GOT3 (cell line): ENCODE measurements at regions not wholly inside any gene's neighbourhood (a gene's known extent, or its start where the extent isn't known, plus 50 kb on each side); places are given as distances from the start of the nearest gene placed in this dataset.

Source experiments
- DNase-seq: peaks from one replicate; lab custom pipeline; 2025; ENCODE audit warnings: mixed read lengths; lab: John Stamatoyannopoulos, UW

DNA sequence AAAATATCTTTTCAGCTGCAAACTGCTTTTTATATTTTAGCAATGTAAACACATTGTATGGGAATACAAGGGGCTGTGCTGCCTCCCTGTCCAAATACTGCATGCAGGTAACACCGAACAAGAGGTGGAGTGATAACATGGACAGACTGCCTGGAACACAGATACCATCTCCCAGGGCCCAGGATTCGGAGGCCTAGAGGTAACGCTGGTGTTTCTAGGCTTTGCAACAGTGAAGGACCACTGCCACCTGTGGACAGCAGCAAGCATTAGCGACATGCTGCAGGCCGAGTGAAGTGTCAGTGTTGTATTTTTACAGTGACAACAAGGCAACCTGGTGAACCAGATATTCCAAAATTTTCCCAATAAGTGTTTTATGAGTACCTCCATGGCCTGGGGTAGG lies 379.1 kb downstream of the DMRT2 start:
- DNase-seq = no peak

DNA sequence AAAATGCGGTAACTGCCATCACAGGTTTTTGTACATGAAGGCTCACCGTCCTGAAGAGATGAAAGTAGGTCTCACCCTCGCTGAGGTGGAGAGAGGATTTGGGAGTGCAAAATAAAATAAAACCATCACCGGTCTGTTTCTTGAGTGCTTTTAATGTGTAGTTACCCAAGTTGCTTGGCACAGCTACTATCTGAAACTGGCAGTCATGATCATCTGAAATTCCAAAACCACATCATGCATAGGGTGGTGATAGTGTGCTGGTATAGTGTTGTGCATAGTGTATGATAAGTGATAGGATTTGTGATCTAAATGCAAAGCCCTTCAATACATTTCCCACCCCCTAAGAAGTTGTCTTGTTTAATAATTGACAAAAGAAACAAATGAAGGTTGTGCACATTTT lies 381.3 kb downstream of the DMRT2 start:
- DNase-seq = no peak

DNA sequence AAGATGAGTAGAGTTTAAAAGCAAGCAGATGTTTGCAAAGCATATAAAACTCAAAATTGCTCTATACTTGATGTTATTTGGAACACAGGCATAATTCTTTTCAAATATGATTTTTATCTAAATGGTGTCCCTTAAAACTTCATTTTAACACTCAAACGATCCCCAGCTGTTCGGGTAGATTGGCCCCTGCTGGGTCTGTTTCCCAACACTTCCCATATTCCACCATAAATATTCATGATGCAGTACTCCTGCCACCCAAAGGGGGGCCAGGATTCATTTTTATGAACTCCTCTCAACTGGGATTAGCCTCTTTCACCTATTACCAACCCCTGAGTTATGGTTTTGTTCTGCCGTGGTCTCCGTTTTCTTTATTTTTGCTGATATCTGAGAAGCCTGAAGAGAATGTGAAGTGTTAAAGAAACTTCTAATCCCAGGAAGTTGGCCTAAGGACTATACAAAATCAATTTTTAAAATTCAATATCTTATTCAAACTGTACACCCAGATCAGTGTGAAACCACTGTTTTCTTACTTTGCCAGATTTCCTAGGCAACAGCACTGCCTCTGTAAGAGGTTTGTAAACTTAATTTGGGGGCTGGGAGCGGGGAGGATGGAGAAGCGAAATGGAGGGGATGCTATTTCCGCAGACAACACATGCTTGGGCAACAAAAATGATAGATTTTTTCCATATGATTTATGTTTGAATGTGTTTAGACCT lies 384.1 kb downstream of the DMRT2 start:
- no peak for DNase-seq

DNA sequence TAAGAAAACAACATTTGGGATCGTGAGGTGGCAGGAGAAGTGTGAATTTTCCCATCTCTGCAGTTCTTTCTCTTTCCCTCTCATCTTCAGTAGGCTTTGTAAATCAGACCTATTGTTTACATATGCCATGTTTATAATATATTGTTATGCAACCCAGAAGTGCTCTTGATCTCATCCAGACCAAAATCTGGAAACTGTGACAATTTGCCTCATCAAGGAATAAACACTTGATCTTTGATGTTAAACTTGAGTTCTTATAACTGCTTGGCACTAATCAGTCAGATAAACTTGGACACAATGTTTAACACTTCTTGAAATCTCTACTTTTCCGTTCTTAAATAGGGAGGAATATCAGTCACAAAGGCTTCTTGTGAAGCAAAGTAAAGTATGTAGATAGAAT lies 384.7 kb downstream of the DMRT2 start:
- no peak for DNase-seq

DNA sequence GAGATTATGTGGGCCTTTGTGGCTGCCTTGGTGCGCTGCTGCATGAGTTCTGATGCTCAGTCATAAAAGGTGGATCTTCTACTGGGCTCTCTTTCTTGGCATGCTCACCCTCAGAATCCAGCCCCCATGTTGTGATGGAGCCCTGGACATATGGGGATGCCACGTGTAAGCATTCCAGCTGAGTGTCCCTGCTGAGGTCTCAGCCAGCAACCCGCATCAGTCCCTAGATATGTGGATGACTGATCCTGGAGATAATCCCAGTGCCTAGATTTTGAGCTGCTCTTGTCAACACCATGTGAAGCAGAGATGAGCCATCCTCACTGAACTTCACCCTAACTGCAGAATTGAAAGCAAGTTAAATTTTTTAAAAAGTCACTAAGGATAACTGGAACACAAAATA lies 390.1 kb downstream of the DMRT2 start:
- DNase-seq = no peak

DNA sequence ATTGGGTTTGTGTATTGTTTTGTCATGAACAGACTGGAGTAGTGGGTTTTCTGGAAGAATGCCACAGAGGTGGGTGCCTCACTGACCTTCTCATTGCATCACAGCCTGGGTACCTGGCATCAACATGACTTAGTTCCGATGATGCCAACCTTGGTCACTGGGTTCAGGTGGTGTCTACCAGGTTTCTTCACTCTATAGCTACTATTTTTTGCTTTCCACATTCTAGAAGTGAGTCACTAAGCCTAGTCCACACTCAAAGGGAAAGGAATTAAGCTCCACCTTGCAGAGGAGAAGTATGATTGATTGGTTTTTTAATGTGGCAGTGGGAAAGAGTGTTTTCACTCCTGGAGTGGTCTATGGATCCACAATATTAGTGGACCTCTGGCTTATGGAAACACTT lies 391.9 kb downstream of the DMRT2 start:
- no peak for DNase-seq

DNA sequence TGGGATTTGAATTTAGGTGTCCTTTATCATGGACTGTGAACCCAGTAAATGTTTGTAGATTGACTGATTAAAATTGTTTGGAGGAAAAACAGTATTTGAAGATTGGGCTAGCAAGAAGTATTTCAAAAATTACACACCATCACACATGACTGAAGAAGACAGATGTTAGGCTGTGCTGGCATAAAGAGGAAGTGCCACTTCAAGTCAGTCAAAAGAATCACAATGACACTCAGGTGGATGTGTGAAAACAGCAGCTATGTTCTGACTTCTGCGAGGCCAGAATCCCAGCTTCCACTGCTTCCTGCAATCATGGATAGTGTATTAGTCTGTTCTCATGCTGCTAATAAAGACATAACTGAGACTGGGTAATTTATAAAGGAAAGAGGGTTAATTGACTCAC lies 393.3 kb downstream of the DMRT2 start:
- DNase-seq = no peak

DNA sequence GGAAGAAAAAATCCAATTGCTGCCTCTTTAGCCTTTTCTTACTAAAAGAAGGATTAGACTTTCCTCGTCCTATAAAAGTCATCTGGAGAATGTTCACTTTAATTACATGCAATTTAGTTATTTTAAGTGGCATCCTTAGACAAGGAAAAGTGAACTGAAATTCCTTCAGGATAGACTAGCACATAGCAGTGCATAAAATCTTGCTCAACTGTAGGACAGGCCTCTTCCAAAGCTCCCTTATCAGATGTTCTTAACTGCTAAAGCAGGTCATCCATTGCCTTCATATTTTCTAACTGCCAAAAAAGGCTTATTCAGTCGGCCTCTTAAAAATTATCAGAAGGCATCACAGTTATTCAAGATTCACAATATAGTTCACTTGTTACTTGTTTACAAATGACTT lies 396.5 kb downstream of the DMRT2 start:
- no peak for DNase-seq

DNA sequence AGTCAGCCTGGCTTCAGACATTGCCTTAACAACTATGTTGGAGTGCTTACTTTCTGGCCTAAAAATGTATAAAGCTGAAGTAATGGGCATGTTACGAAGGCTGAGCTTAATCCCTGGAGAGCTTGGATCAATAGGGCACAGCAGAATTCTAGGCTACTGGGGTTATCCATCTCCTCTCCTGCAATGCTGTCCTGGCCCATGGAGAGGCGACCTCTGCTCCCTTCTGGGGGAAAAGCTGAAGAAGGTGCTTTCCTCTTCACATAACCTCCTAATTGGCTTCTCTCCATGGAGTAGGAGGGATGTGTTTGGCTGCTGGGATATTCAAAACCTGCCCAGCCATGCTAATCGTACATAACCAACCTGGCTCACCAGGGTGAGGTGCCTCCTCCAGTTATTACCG lies 403.5 kb downstream of the DMRT2 start:
- no peak for DNase-seq

DNA sequence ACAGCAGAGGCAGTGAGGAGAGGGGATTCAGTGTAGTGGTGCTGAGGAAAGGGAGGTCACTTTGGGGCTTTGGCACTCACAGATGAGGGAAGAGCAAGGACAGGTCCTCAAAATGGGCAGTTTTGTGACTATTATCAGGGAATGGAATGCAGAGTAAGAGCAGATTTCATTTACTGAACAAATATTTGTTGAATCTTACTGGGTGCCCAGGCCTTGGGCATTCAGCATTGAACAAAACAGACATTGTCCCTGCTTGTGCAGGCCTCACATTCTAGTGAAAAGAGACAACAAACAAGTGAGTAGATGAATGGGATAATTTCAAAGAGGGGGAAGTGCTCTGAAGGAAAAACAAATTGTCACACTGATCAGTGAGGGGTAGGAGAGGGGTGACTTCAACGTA lies 404.1 kb downstream of the DMRT2 start:
- no peak for DNase-seq

DNA sequence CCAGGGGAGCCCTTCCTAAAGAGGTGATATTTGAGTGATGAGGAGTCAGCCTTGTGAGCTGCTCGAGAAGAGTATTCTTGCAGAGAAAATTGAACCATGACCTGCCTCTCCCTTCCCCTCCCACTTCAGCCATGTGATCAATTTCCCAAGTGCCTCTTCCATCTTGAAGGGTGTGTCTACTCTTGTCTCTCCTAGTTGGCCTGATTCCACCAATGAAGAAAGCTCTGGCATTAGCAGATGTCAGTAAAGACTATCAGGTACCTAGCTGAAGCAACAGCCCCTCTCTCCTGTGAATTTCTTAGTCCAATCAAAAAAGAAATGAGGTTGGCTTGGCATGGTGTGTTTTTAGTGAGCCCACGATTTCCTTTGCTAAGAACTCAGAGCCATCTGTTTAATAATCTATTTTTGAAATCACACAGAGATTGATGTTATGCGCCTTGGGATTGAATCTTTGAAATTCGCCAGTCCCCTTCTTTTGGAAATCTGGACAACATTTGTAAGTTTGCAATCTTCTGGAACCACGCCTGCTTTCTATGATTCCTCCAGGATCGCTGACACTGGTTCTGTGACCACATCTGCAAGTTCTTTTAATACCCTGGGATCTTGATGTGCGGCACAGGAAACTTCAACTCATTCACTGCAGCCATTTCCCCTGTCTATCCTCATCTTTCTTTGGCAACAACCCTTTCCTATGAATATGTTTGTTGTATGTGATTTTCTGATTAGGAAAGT lies 404.6 kb downstream of the DMRT2 start:
- no peak for DNase-seq

DNA sequence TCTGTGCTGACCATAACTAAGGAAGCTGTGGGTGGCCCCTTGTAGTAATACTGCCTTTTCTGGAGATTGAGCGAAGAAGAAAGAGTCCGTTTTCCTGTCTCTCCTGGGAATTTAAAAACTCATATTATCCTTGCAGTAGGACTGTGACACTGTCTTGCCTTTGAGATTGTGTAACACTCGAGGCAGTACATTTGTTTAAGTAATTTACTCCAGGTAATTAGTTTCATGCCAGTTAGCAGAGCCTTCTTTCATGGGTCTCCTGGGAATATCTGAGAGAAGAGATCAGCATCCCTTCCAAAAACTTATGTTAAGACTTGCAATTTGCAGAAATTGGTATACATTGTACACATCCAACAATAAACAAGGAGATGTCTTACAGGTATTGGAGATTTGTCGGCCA lies 405.6 kb downstream of the DMRT2 start:
- DNase-seq = no peak

DNA sequence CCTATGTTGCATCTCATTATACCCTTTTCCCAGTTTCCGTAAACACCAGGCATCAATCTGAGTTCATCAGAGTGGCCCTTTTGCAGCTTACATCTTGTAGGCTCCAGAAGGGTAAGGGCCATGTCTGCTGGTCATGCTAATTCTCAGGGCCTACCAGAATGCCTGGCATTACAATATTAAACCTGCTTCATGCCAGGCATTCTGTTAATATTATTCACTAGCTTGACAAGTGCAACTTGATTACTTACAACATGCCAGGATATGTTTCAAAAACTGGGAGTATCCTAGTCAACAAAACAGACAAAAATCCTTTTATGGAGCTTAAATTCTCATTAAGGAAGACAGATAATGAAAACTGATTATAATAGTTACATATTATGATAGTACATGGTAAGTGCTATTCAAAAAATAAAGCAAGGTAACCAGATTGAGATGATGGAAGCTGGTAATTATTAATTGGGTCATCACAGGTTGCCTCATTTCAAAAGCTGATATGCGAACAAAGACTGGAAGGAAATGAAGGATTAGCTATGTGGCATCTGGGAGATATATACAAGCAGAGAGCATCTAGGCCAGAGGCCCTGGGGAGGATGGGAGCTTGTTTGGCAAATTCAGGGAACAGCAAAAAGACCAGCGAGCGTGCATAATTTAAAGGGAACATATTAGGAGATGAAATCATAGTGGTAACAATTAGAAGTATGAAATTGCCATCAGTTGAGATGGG lies 406.3 kb downstream of the DMRT2 start:
- DNase-seq = no peak

DNA sequence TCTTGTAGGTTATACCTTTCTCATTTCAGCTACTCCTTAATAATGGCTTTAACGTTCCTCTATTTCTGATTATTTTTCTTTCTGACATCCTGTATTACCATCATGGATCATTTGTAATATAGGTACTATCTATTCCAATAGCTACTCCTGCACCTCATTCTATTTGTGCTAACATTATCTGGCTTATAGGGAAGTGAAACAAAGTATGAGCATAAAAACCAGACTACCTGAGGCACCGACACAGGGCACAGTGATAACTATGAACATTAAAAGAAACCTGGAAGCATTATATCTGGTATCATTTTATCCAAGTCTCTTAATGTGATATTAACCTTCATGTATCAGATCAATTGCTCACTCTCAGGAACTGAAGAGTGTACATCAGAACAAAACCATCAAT lies 407.3 kb downstream of the DMRT2 start:
- DNase-seq = no peak

DNA sequence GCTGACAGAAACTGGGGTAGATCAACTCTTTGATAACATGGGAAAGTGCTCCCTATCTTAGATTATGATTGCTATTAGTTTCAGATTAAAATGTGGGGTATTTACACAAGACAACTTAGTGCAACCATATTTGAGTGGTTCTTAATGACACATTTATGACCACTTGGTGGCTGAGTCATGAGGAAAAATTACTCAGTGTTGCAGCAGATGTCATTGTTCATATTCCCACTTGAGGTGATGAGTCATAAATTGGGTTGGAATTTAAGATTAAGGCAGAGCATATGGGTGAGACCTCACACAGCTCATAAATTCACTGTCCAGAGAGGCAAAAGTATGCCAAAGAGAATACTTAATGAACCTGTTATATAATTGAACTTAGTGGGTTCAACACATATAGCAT lies 408.3 kb downstream of the DMRT2 start:
- no peak for DNase-seq

DNA sequence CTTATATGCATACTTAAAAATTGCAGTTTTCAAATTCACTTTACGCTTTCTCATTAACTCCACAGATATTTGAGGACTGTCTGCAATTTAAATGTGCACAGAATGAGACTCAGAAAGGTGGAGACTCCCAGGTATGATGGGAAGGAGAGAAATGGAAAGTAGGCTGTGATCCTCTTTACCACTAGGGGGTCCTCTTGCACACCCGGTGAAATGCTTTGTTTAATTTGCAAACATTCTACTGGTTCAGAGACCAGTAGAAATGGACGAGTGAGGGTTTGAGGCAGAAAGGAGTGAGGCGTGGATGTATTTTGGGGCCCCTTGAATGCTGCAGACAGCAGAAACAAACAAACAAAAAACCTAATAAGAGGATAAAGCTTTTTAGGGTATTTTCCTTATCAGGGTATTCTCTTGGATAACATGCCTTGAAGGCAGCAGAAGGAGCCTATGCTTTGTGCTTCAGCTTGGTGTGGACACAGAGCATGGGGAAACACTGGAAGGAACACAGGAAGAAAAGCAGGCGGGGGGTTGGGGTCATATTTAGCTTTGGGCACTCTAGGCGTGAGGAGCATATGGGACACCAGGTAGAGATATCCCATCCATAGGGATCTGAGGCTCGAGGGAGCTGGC lies 410.1 kb downstream of the DMRT2 start:
- no peak for DNase-seq

DNA sequence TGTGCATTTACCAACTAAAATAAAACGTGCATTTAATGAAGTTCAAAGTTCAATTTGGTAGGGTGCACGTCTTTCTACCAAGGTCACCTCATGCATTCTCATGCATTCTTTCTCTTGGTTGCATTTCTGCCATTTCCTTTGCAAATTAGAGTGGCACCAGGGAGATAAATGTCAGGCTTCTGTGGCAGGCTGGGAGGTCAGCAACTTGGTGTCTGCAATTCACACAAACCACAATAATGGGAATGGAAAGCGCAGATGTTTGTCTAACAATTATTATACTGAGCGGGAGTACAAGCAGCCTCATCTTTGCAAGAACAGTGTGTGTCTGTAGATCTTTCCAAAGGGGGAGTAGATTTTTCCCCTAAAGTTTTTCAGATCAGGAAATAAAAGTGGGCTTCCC lies 411.7 kb downstream of the DMRT2 start:
- no peak for DNase-seq

DNA sequence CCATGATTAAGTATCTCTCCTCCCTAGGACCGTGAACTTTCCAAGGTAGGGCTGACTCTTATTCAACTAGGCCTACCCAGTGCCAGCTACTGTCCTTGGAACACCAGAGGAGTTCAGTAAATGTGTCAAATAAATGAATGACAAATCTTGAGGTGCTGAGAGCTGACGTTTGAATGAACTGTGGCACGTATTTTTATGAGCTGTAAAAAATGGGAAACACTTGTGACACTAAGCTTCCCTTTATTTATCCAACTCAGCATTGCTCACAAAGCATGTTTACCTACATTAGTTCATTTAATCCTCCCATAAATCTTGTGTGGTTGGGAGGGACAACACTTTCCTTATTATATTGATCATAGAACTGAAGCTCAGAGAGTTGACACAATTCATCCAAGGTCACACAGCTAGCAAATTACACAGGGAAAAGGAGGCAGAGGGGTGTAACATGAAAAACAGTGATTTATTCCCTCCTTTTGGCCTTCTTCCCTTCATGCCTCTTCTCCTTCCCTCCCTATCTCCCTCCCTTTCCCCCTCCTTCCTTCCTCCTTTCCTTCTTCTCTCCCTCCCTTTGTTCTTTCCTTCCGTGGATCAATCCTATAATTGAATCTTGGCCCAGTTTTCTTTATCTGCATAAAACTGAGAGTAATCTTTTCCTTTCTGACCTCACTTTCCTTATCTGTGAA lies 412.6 kb downstream of the DMRT2 start:
- no peak for DNase-seq

DNA sequence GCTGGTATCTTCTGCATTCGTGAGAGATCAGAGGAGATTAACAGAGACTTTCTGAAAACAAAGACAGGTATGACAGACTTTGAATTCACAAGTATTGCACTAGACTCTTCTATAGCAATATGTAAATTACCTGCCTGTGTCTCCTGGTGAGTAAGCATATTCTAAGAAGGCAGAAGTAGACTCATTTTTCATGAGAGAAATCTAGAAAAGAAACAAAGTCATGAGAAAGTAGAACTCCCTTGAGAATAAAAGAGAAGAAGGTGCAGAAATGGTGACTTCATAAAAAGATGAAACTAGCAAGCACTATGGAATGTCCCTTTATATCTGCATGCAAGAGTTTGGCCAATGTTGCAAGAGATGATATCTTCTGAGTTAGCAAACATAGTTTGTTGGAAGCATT lies 419.8 kb downstream of the DMRT2 start:
- DNase-seq = no peak

DNA sequence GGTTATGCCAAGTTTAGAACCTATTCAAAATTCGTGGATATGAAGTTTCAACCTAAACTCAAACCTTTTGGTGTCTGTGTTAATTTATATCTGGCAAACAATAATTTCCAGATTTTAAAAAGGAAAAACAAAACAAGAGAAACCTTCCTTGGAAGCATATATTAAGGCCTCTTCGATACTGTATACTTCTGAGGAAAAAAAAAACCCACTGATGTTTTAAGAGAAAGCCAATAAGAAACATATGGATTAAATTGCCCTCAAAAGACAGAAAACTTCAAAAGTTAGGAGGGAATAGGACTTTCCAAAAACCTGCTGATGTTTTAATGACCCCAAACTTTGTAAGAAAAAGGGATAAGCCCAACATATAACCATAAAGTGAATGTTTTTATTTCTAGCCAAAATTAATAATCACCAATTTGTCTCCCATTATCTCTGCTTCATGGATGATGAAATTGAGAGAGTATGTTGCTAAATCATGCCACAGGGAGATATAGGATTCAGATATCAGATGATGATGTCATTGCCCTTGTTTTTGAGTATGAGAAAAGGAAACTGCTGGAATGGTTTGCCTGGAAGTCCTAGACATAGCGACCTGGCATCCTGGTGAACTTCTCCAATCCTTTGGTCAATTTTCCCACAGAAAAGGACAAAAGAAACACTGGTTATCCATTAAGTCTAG lies 423.9 kb downstream of the DMRT2 start:
- DNase-seq = no peak

DNA sequence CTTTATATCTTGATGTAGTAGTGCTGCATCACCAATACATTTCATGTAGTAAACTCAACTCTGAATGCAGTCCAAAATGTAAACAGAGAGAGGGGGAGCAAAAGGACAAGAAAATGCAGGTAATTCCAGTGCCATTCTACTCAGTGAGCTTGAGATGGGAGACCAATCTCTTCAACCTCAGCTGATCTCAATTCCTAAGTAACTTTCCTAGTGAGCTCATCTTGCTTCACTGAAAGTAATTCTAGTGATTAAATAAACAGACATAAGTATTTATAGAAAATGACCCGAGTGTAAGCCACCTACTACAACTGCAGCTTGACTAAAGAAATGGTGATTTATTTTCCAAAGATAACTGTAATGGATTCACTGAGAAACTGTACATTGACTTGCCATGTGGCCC lies 424.5 kb downstream of the DMRT2 start:
- no peak for DNase-seq
